CD1c-positive myeloid dendritic cell (primary cell): ENCODE measurements at regions not wholly inside any gene's neighbourhood (a gene's known extent, or its start where the extent isn't known, plus 50 kb on each side); places are given as distances from the start of the nearest gene placed in this dataset.

Experiments
- DNase-seq: peaks from one replicate; pipeline ENCODE4 v3.0.0-alpha.2; 2016; ENCODE audit errors: extremely low spot score

DNA sequence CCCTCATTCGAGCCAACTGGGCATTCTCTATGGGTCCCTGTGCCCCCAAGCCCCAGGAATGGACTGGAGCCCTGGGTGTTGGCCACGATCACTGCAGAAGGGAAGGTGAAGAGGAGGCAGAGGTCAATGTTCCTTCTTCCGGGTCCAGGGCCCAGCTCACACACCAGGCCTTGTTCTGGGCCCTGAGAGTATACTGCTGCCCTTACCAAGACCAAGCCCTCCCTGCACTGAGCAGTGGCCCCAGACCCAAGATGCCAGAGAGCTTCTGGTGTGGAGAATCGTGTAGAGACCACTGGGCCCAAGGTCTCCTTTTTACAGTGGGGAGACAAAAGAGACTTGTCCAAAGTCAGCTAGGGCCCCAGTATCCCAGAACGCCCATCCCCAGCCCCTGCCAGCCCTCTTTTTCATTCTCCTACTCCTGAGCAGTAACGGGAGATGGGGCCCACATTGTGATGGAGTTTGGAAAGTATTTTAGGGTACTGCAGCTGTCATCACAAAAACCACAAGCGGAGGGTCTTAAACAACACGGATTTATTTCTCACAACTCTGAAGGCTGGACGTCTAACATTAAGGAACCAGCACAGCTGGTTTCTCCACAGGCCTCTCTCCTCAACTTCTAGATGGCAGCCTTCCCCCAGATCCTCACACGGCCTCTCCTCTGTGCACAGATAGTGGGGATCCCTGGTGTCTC is 79.4 kb downstream of the PDGFA start:
- DNase-seq = no peak

DNA sequence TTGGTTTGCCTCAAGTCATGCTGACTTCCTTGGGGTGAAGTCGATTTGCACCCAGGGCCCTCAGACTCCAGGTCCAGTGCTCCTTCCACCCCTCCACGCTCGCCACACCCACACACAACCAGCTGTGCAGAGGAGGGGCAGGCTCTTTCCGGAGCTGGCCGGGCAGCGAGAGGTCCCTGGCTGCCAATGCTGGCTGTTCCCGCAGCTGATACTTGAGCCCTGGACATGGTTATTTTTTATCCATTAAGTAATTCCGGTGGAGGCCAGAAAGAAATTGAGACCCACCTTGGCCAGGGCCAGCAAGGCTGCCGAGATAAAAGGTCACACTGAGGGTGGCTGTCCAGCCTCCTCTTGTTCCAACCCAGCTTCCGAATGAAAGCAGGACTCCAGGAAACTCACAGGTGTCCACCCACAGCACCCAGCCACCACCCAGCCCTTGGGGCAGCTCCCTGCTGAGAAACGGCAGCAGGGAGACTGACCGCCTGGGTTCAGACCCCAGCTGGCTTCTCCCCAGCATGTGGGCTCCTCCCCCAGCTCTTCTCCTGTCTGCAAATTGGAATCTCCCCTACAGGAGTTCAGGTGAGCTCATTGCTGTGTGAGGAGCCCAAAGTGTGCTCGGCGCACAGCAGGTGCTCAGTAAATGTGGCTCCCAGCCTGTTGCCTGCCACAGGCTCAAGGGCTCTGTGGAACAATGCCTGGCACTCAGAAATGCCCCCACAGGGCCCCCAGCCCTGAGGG is 77.8 kb downstream of the PDGFA start:
- DNase-seq = no peak

GRCh38 chr7:442457-442856 is 77.2 kb downstream of the PDGFA start:
- DNase-seq = no peak

DNA sequence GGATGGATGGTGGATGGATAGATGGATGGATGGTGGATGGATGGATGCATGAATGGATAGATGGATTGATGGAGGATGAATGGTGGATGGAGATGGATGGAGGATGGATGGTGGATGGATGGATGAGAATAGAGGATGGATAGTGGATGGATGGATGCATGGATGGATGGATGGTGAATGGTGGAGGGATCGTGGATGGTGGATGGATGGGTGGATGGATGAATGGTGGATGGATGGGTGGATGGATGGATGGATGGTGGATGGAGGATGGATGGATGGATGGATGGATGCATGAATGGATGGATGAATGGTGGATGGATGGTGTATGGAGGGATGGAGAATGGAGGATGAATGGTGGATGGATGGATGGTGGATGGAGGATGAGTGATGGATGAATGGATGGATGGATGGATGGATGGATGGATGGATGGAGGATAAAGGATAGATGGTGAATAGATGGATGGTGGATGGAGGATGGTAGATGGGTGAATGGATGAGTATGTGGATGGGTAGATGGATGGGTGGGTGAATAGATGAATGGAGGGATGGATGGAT is 76.3 kb downstream of the PDGFA start:
- no peak for DNase-seq

GRCh38 chr7:444606-445005 is 75.0 kb downstream of the PDGFA start:
- no peak for DNase-seq

- no peak for DNase-seq
These were observed 74.6 kb downstream of the PDGFA start for GRCh38 chr7:445020-445419.

DNA sequence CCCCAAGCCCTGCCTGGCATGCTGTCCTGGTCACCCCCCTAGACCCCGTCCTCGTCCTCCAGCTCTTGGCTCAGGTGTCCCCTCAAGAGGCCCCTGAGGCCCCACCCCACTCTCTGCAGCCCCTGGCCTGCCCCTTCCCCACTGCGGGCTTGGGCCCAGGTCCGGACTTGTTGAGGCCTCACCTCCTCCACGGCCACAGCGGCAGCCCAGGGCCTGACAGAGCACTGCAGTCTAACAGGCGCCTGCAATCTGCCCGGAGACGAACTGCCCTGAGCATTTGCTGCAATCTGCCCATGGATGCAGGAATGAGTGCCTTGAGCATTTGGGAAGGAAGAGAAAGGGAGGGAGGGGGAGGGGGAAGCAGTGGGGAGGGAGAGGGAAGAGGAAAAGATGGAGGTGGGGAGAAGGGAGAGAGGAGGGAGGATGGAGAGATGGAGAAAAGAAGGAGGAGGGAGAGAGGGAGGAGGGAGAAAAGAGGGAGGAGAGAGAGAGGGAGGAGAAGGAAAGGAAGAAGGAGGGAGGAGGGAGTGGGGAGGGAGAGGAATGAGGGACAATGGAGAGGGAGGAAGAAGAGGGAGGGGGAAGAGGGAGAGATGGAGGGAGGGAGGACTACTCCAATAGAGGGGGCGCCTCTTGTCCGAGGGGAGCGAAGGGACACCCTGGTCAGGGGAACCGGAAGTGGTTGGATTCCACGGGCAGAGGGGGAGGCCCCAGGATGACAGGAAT is 73.9 kb downstream of the PDGFA start:
- no peak for DNase-seq

- no peak for DNase-seq
These were observed 73.2 kb downstream of the PDGFA start for GRCh38 chr7:446289-446935.
